ENCODE measurements at regions not wholly inside any gene's neighbourhood (a gene's known extent, or its start where the extent isn't known, plus 50 kb on each side); places are given as distances from the start of the nearest gene placed in this dataset.
A peak's percentile ranks its signal among the peaks of the same experiment; 100 is the strongest.

DNA sequence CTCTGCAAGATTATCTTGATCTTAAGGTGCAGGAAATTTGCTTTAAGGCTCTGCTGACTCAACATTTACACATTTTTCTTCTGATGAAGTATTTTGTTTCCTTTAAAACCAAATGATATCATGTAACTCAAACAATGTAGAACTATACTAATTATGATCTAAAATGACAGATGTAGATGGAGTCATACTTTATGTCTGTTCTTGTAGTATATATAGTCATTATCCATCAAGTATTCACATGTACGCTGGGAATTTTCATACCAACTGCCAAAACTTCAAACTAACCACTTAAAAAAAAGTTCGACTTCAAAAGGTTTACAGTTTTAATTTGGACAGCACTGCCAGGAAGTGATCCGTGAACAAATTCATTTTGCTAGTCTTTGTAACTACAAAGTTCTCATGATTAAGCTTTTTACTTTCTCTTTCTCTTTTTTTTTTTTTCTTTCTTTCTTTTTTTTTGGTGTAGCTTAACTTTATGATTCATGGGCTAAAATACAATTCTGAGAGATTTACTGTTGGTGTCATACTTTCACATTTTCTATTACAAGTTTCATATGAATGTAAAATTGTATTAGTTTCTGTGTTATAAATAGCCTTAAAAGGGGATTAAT, 509.0 kb upstream of the CXADR start:
- no peak for ATAC-seq
- no peak for TF ChIP-seq POLR2A (IDR thresholded peaks at IDR 0.05)
- TF ChIP-seq, protein P1, sequence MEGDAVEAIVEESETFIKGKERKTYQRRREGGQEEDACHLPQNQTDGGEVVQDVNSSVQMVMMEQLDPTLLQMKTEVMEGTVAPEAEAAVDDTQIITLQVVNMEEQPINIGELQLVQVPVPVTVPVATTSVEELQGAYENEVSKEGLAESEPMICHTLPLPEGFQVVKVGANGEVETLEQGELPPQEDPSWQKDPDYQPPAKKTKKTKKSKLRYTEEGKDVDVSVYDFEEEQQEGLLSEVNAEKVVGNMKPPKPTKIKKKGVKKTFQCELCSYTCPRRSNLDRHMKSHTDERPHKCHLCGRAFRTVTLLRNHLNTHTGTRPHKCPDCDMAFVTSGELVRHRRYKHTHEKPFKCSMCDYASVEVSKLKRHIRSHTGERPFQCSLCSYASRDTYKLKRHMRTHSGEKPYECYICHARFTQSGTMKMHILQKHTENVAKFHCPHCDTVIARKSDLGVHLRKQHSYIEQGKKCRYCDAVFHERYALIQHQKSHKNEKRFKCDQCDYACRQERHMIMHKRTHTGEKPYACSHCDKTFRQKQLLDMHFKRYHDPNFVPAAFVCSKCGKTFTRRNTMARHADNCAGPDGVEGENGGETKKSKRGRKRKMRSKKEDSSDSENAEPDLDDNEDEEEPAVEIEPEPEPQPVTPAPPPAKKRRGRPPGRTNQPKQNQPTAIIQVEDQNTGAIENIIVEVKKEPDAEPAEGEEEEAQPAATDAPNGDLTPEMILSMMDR (IDR thresholded peaks at IDR 0.05): no peak
- peak overlapping the region in 6 of 12 donors; percentile 5 to 32 (median 12) for H3K4me3 ChIP-seq

DNA sequence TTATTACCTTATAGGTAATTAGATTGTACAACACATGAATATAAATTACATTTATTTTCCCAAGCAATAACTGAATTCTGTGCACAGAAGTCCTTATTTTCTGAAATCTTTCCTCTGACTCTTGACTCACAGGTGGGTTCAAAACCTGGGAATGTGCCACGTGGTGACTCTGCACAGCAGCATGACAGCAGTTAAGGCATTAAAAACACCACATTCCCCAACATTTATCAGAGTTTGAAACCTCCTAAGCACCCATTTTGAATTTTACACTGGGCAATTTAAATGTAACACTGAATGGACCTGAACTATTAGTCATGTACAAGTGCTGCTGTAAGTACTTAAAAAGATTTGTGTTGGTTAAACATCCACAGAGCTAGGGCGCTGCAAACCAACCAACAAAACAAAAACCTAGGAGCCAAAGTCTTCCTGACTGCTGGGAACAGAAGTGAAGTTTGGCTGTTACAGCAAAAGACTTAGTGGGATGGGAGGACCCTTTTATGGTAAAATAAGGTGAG, 480.6 kb upstream of the CXADR start:
- Histone ChIP-seq H3K9me3 (peaks cover 0 to 11% (median 2%) of the 10 kb centered on the region in 12 donors), H3K27ac (no peak overlapping the region), H3K4me3 (no peak overlapping the region), H3K36me3 (no peaks in the 10 kb centered on the region), H3K27me3 (no peaks in the 10 kb centered on the region), H3K4me1 (no peaks in the 10 kb centered on the region)
- TF ChIP-seq POLR2A (IDR thresholded peaks at IDR 0.05): no peak
- TF ChIP-seq, protein P1 (IDR thresholded peaks at IDR 0.05): no peak
- ATAC-seq: no peak
- no peak for DNase-seq
- WGBS, 4 donors: 42 to 68% (median 63%) methylated on average over 2 of the region's 2 CpGs
- intact Hi-C loops (cut with DNase I): no loop called here

More for the DNA sequence above, 509.0 kb upstream of the CXADR start:
- DNase-seq: no peak
- Histone ChIP-seq H3K36me3 (no peaks in the 10 kb centered on the region), H3K9me3 (peaks cover 0 to 4% (median 0%) of the 10 kb centered on the region in 12 donors), H3K27ac (peak overlapping the region in 2 of 12 donors; percentile 15 to 21), H3K4me1 (no peaks in the 10 kb centered on the region), H3K27me3 (no peaks in the 10 kb centered on the region)
- 48 to 66% (median 57%) methylated on average over 3 of the region's 3 CpGs for WGBS, 4 donors
- intact Hi-C loops (cut with DNase I): no loop called here

DNA sequence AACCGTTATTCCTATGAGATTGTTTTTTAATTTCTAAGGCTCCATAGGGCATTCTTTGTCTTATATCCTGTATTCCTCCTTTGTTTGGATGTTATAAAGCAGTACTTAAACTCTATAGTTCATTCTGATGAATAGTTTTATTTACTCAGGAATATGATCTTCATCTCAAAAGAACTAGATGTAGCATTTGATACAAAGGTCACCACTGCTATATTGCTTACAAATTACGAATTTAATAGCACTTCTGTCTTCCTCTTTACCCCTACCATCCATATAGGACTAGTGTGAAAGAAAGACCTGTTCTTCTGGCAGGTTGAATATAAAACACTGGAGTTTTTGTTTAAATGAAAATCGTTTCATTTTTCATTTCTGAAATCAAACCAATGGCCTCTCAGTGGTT, 468.1 kb upstream of the CXADR start:
- H3K9me3 ChIP-seq: peaks cover 0 to 16% (median 0%) of the 10 kb centered on the region in 12 donors
- no peaks in the 10 kb centered on the region for H3K36me3 ChIP-seq
- 69 to 74% (median 72%) methylated on average over 3 of the region's 3 CpGs for WGBS, 4 donors
- ATAC-seq: no peak
- H3K27ac ChIP-seq: no peak overlapping the region
- intact Hi-C loops (cut with DNase I): loop anchor here in 3 of 10 donors (10.0 kb wide), 3 partner anchors 960 to 1150 kb away; no protein-coding TSS in a partner anchor
- no peaks in the 10 kb centered on the region for H3K27me3 ChIP-seq
- H3K4me3 ChIP-seq: no peak overlapping the region
- H3K4me1 ChIP-seq: no peaks in the 10 kb centered on the region
- no peak for DNase-seq
- no peak for TF ChIP-seq POLR2A (IDR thresholded peaks at IDR 0.05)

DNA sequence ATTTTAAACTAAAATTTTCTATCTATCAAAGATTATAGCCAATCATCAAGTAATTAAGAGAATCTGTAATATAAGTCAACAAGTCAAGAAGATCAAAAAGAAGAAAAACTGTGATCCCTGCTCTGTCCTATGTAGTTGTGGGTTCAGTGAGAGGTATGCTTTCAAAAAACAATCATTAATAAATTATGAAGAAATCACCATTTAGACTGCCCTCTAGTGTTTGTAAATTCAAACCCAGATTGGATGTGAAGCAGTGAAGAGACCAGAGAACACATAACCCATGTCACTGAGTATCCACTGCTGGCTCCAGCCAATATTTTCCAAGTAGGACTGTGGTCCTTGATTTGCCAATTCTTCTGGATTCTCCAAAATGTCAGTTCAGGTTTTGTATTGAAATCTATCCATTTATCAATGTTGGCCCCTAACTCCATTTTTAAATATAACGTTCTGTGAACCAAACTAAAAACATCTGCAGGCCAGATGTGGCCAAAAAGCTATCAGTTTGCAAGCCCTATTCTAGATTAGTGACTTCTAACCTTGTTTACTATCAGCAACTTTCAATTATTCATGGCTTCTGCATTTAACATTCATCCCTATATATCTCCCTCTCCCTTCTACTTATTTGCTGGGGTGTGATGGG, 467.5 kb upstream of the CXADR start:
- no peaks in the 10 kb centered on the region for H3K36me3 ChIP-seq
- ATAC-seq (peak in 2 of 4 donors; percentile 37 to 53), DNase-seq (no peak)
- H3K27ac ChIP-seq: no peak overlapping the region
- no peaks in the 10 kb centered on the region for H3K4me1 ChIP-seq
- peaks cover 0 to 14% (median 0%) of the 10 kb centered on the region in 12 donors for H3K9me3 ChIP-seq
- no peaks in the 10 kb centered on the region for H3K27me3 ChIP-seq
- WGBS, 4 donors: 31 to 75% (median 47%) methylated on average over 1 of the region's 1 CpG
- no peak overlapping the region for H3K4me3 ChIP-seq
- TF ChIP-seq, protein P1 (IDR thresholded peaks at IDR 0.05): peak; percentile 29 to 61 (median 48)
- no peak for TF ChIP-seq POLR2A (IDR thresholded peaks at IDR 0.05)
- intact Hi-C loops (cut with DNase I): loop anchor here in 3 of 10 donors (10.0 kb wide), 3 partner anchors 961 to 1151 kb away; no protein-coding TSS in a partner anchor

All from heart left ventricle (tissue), 16 donors.